Caki2 (cell line): ENCODE measurements at regions not wholly inside any gene's neighbourhood (a gene's known extent, or its start where the extent isn't known, plus 50 kb on each side); places are given as distances from the start of the nearest gene placed in this dataset.
"Not testable (repeated sequence)": the region's sequence is repeated elsewhere in the genome, so short reads cannot be mapped to it uniquely, and the experiment has no call there.

Experiments used
- DNase-seq: peaks from one replicate; pipeline ENCODE4 v3.0.0-alpha.2; 2015; ENCODE audit warnings: low read depth
- in situ Hi-C: cut with HindIII; loops from 2 replicates; pipeline ENCODE4 v1.10.0; 2016; ENCODE audit warnings: low sequenced_read_pairs, low pct_unique_long_range_greater_than_20kb, mixed read lengths

DNA sequence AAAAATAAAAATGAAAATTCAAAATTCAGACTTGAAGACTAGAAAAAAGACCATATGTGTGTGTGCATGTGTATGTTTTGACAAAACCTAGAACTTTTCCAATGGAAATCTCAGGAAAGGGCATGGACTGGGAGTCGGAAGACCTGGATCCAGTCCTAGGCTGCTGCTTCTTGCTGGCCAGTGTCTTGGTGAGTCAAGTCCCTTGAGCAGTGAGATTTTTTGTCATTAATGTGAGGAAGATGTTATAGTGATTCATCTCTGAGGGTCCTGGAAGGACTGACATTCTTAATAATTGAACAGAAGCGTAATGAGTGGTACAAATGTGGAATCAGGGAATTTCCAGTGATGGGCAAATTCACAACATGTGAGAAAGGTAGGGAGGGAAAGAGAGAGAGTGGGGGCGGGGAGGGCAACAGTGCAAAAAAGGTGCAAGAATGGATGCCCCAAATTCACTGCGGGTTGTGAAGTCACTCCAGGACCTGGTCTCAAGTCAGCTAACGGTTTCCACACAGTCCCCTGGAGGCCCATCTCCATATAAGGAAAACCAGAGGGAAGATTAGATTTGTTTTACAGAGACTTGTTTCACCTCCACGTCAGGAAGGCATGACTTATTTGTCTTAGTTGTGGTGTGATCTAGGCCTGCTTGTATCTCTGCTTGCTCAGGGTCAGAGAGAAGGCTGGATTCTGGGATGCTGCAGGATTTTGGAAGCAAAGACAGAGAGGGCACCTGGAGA is 201.7 kb downstream of the BUB3 start:
- in situ Hi-C loops, result no loop called here
- no peak for DNase-seq

DNA sequence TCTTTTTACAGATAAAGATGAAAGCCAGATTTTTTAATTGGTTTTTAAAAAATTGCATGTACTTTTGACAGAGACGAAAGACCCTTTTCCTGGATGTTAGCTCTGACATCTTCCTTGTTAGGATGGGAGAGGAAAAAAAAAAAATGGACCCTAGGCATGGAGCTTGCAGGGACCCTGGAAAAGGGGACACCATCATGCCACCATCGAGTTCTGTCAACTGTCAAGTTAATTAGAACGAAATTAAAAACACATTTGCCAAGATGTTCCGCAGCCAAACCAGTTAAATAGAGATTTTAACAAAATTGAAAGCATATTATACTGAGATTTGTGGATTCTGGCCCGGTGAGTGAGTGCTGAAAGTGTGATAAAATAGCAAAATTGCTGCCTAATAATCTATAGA is 202.6 kb downstream of the BUB3 start:
- DNase-seq, result no peak
- in situ Hi-C loops, result no loop called here

- no peak for DNase-seq
- in situ Hi-C loops, result no loop called here
Measured at GRCh38 chr10:123357421-123357930, 203.3 kb downstream of the BUB3 start.

- DNase-seq, result no peak
- in situ Hi-C loops, result no loop called here
Measured at GRCh38 chr10:123359539-123359938, 205.3 kb downstream of the BUB3 start.

DNA sequence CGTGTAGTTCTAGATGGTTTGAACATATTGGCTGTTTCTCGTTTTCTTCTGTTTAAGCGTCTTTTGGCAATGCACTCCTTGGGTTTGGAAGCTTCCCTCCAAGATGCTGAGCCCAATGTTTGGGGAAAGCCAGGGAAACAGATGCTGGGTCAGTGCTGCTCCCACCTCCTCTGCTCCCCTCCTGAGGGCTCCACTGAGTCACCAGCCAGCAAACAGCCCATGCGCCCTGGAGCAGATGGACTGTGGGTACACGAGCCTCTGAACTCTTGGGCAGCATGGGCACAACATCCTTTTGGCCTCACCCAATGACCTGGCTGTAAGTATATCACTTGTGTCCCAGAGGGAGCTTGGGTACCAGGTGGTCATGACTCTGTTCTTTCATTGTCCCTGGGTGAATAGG is 207.6 kb downstream of the BUB3 start:
- no peak for DNase-seq
- in situ Hi-C loops, result no loop called here

DNA sequence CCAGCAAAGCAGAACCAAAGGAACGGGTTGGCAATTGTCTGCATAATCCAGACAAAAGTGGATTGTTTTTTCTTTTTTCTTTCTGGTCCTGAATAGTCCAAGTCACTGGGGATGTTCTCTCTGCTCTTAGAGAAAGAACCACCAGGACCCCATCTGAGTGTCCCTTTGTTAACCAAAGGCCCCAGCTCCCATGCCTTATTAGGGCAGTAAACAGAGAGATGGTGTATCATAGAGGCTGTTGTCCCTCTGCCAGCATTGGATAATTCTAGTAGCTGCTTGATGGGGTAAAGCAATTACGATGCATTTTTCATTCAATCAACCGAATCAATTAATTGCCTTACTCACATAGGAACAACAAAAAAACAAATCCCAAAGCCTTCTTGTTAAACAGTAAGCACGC is 213.0 kb downstream of the BUB3 start:
- DNase-seq, result no peak
- in situ Hi-C loops, result no loop called here

DNA sequence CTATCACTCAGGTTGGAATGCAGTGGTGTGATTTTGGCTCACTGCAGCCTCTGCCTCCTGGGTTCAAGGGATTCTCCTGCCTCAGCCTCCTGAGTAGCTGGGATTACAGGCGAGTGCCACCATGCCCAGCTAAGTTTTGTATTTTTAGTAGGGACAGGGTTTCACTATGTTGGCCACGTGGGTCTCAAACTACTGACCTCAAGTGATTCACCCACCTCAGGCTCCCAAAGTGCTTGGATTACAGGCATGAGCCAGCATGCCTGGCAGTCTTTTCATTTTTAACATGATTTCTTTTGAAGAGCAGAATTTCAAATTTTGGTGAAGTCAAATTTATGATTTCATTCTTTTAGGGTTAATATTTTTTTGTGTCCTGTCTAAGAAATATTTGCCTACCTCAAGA is 217.4 kb downstream of the BUB3 start:
- DNase-seq, in situ Hi-C loops: not testable (repeated sequence)

GRCh38 chr10:123373591-123373990 is 219.4 kb downstream of the BUB3 start:
- in situ Hi-C loops, result no loop called here
- no peak for DNase-seq

DNA sequence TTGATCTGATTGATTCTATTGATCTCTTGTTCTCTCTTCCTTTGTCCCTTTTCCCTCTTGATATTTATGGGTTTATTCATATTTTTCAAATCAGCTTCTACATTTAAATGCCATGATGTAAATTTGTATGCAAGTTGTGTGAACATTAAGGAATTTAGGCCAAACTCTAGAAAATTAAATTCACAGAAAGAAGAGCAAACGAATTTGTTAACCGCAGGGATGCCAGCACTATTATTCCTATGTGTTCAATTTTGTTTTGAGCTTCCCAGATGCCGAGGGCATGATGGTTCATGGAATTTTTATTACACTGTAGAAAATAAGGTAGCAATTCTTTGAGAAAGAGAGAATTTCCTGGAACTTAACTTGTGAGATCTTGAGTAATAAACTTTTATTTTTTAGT is 220.9 kb downstream of the BUB3 start:
- in situ Hi-C loops, result no loop called here
- no peak for DNase-seq

GRCh38 chr10:123375738-123376137 is 221.5 kb downstream of the BUB3 start:
- no peak for DNase-seq
- in situ Hi-C loops, result no loop called here

- no peak for DNase-seq
- in situ Hi-C loops, result no loop called here
Measured at GRCh38 chr10:123377883-123378282, 223.7 kb downstream of the BUB3 start.

GRCh38 chr10:123378302-123378701 is 224.1 kb downstream of the BUB3 start:
- in situ Hi-C loops, result no loop called here
- no peak for DNase-seq

DNA sequence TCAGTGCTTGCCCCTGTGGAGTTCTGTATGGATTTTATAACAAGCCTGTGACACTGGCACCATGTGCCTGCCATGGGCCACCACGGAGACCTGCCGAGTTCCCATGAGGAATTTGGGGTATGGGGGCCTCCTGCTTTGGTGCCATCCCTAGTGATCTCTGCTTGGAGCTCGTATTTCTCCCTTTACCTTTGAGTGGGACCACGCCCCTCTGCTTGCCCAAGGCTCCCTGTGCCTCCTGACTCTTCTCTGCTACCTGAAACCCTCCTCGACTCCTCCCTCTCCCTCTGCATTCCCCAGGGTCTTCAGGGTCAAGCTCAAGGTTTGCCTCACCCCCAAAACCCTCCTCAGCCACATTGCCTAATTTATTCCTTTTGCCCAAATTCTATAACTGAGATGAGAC is 225.0 kb downstream of the BUB3 start:
- in situ Hi-C loops, result no loop called here
- no peak for DNase-seq

DNA sequence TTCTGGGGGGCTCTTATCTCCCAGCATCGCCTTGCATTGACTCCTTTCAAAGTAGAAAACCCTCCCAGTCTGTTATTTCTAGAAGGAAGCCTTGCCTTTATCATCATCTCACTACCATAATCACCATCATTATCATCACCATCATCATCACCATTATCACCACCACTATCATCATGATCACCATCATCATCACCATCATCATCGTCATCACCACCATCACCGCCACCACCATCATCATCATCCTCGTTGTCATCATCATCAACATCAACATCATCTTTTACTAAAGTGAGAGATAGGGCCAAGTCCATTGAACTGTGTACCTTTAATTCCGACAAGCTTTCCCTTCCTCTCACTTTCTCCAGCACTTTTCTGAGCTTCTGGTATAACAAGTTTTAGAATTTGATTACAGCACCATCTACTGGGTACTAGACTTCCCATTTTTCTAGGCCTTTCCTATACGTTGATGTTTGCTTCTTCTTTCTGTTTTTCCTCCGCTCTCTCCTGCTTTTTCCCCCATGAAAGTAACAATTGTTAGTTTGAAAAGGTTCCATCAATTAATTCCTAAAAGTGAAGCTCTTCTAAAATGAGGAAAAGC is 226.4 kb downstream of the BUB3 start:
- in situ Hi-C loops, result no loop called here
- peak; percentile 10 for DNase-seq

DNA sequence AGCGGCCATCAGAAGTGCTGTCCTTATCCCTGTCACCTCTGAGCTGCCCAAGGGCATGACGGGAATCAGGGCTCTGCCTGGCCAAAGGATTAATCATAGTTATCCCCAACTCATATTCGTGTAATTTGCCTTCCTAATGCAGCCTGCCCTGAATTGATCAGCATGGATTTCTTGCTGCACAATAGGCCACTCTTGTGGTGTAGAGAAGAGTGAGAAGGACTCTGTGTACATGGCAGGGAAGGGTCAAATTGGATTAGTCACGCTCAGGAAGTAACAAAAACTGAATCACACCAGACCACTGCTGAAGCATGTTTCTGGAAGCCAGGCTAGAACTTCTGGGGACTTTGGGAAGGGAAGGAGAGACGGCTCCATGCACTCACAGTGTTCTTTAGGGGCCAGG is 227.0 kb downstream of the BUB3 start:
- no peak for DNase-seq

GRCh38 chr10:123382491-123382890 is 228.3 kb downstream of the BUB3 start:
- no peak for DNase-seq
- in situ Hi-C loops, result no loop called here

More for the DNA sequence above, 227.0 kb downstream of the BUB3 start:
- in situ Hi-C loops, result no loop called here

DNA sequence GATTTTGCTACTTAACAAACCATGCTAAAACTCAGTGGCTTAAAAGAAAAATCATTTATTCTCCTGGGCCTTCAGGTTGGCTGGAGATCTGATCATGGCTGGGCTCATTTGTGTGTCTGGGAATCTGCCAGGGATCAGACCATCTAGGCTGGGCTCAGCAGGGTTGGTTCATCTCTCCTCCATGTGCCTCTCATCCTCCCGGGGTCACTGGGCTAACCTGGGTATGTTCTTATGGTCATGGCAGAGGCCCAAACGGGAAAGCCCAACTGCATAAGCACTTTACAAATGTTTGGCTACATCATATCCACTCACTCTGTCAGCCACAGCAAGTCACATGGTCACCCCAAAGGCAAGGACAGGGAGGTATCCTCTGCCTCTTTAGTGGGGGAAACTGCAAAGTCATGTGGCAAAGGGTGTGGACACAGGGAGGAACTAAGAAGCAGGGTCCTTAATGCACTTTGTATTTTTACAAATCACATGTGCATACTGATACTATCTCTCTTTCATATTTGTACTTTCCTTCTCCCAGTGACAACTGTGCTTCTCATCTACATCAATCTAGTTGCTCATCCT is 231.4 kb downstream of the BUB3 start:
- in situ Hi-C loops, result no loop called here
- DNase-seq, result no peak

- in situ Hi-C loops, result no loop called here
- no peak for DNase-seq
Measured at GRCh38 chr10:123389520-123389919, 235.3 kb downstream of the BUB3 start.

- in situ Hi-C loops, result no loop called here
- no peak for DNase-seq
Measured at GRCh38 chr10:123390332-123390731, 236.1 kb downstream of the BUB3 start.

- in situ Hi-C loops, result no loop called here
- no peak for DNase-seq
Measured at GRCh38 chr10:123390874-123391273, 236.7 kb downstream of the BUB3 start.
